ENCODE measurements at regions not wholly inside any gene's neighbourhood (a gene's known extent, or its start where the extent isn't known, plus 50 kb on each side); places are given as distances from the start of the nearest gene placed in this dataset.

DNA sequence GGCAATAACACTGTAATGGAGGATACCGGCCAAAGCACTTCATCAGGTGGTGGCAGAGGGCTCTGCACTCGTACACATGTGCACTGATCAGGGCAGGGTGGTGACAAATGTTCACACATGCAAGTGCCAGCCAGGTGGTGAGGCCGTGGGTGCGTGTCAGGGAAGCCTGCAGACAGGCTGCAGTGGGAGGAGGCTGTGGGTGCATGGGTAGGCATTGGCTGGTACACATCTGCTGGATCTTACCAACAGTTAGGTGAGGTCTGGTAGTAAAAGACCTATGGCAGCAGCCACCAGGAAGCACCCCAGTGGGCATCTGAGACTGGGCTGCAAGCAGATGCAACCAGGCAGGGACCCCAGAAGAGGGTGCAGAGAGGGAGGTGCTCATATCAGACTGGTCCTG, 65.3 kb downstream of the PDE6H start:
- H3K4me3 ChIP-seq (replicated peaks; ENCODE audit: insufficient read depth, low read length): no peak overlapping the region
- DNase-seq (ENCODE audit: low read depth in 1 of 2, low spot score in 1 of 2): no peak
- no peaks in the 10 kb centered on the region for H3K27me3 ChIP-seq (ENCODE audit: insufficient read depth, poor library complexity, severe bottlenecking)
- TF ChIP-seq GABPA (IDR thresholded peaks at IDR 0.05; ENCODE audit: low read depth): no peak
- no peak for TF ChIP-seq SPI1 (IDR thresholded peaks at IDR 0.05; ENCODE audit: borderline replicate concordance, low read depth)
- TF ChIP-seq POLR2AphosphoS5 (IDR thresholded peaks at IDR 0.05; ENCODE audit: low read depth): no peak
- TF ChIP-seq, protein P1, sequence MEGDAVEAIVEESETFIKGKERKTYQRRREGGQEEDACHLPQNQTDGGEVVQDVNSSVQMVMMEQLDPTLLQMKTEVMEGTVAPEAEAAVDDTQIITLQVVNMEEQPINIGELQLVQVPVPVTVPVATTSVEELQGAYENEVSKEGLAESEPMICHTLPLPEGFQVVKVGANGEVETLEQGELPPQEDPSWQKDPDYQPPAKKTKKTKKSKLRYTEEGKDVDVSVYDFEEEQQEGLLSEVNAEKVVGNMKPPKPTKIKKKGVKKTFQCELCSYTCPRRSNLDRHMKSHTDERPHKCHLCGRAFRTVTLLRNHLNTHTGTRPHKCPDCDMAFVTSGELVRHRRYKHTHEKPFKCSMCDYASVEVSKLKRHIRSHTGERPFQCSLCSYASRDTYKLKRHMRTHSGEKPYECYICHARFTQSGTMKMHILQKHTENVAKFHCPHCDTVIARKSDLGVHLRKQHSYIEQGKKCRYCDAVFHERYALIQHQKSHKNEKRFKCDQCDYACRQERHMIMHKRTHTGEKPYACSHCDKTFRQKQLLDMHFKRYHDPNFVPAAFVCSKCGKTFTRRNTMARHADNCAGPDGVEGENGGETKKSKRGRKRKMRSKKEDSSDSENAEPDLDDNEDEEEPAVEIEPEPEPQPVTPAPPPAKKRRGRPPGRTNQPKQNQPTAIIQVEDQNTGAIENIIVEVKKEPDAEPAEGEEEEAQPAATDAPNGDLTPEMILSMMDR (IDR thresholded peaks at IDR 0.05; ENCODE audit: insufficient read depth, low read length): no peak
- TF ChIP-seq, protein P2, sequence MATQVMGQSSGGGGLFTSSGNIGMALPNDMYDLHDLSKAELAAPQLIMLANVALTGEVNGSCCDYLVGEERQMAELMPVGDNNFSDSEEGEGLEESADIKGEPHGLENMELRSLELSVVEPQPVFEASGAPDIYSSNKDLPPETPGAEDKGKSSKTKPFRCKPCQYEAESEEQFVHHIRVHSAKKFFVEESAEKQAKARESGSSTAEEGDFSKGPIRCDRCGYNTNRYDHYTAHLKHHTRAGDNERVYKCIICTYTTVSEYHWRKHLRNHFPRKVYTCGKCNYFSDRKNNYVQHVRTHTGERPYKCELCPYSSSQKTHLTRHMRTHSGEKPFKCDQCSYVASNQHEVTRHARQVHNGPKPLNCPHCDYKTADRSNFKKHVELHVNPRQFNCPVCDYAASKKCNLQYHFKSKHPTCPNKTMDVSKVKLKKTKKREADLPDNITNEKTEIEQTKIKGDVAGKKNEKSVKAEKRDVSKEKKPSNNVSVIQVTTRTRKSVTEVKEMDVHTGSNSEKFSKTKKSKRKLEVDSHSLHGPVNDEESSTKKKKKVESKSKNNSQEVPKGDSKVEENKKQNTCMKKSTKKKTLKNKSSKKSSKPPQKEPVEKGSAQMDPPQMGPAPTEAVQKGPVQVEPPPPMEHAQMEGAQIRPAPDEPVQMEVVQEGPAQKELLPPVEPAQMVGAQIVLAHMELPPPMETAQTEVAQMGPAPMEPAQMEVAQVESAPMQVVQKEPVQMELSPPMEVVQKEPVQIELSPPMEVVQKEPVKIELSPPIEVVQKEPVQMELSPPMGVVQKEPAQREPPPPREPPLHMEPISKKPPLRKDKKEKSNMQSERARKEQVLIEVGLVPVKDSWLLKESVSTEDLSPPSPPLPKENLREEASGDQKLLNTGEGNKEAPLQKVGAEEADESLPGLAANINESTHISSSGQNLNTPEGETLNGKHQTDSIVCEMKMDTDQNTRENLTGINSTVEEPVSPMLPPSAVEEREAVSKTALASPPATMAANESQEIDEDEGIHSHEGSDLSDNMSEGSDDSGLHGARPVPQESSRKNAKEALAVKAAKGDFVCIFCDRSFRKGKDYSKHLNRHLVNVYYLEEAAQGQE (IDR thresholded peaks at IDR 0.05; ENCODE audit: insufficient replicate concordance, low read depth): no peak
- H3K27ac ChIP-seq (replicated peaks): no peak overlapping the region

DNA sequence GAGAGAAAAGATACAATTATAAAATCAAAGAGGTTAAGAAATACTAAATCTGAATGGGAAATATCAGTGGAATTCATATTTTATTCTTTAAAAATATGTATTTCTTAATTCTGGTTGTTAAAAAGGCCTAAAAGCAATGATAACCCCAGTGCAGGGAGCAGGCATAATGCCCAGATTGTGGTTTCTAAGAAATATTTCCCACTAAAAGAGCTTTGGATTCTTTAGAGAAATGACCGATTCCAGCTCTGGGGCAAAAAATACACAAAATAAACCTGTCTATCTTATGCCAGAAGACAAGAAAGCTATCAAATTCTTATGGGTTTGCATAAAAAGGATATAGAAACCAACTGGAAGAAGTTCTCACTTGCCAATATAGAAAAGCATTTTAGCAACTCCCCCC, 71.6 kb downstream of the PDE6H start:
- TF ChIP-seq SPI1 (IDR thresholded peaks at IDR 0.05; ENCODE audit: borderline replicate concordance, low read depth): no peak
- TF ChIP-seq POLR2AphosphoS5 (IDR thresholded peaks at IDR 0.05; ENCODE audit: low read depth): no peak
- TF ChIP-seq, protein P1 (IDR thresholded peaks at IDR 0.05; ENCODE audit: insufficient read depth, low read length): no peak
- TF ChIP-seq GABPA (IDR thresholded peaks at IDR 0.05; ENCODE audit: low read depth): no peak
- TF ChIP-seq, protein P2 (IDR thresholded peaks at IDR 0.05; ENCODE audit: insufficient replicate concordance, low read depth): no peak
- Histone ChIP-seq H3K4me3 (replicated peaks; ENCODE audit: insufficient read depth, low read length) (no peak overlapping the region), H3K27ac (replicated peaks) (no peak overlapping the region), H3K27me3 (ENCODE audit: insufficient read depth, poor library complexity, severe bottlenecking) (no peaks in the 10 kb centered on the region)
- DNase-seq (ENCODE audit: low read depth in 1 of 2, low spot score in 1 of 2): no peak

DNA sequence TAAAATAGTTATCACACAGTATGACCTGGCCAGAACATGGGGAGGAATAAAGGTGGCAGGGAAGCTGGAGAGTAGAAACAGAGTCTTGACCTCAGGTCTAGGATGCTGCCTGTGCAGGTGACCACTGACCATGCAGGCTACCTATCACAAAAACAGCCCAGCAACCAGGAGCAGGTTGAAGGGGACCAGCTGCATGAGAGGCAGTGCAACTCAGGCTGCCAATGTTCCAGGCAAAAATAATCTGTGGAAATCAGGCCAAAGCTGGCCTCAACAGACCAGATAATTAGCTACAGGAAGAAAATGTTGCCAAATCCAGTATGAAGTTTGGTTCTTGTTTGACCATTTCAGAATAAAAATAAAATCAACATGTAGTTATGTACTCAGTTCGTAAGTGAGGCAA, 72.6 kb downstream of the PDE6H start:
- Histone ChIP-seq H3K27ac (replicated peaks) (no peak overlapping the region), H3K27me3 (ENCODE audit: insufficient read depth, poor library complexity, severe bottlenecking) (no peaks in the 10 kb centered on the region), H3K4me3 (replicated peaks; ENCODE audit: insufficient read depth, low read length) (no peak overlapping the region)
- TF ChIP-seq POLR2AphosphoS5 (IDR thresholded peaks at IDR 0.05; ENCODE audit: low read depth) (no peak), SPI1 (IDR thresholded peaks at IDR 0.05; ENCODE audit: borderline replicate concordance, low read depth) (no peak), GABPA (IDR thresholded peaks at IDR 0.05; ENCODE audit: low read depth) (no peak)
- TF ChIP-seq, protein P1 (IDR thresholded peaks at IDR 0.05; ENCODE audit: insufficient read depth, low read length): no peak
- TF ChIP-seq, protein P2 (IDR thresholded peaks at IDR 0.05; ENCODE audit: insufficient replicate concordance, low read depth): no peak
- no peak for DNase-seq (ENCODE audit: low read depth in 1 of 2, low spot score in 1 of 2)

Measured in HL-60 (cell line).